ENCODE measurements at regions not wholly inside any gene's neighbourhood (a gene's known extent, or its start where the extent isn't known, plus 50 kb on each side); places are given as distances from the start of the nearest gene placed in this dataset.
A peak's percentile ranks its signal among the peaks of the same experiment; 100 is the strongest.

DNA sequence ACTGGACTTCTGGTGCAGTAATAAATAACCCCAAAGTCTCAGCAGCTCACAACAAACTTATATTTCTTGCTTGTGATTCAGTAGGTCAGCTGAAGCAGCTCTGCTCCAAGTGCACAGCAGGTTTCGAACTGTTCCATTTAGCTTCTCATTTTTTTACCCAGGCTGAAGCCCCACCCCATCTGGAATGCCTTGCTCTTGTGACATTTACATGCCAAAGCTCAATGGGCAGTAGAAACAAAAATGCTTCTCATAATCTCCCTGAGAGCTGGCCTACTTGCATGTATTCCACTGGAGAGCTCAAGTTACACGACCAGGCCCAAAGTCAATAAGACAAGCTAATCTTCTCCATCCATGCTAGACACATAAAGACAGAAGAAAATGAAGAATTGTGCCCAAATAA lies 165.2 kb downstream of the HAO1 start:
- Histone ChIP-seq H3K4me1 (ENCODE audit: control insufficient read depth, insufficient read depth, low read depth, low read length) (no peaks in the 10 kb centered on the region), H2BK15ac (ENCODE audit: low read depth, poor library complexity, severe bottlenecking) (no peak overlapping the region), H3K27me3 (ENCODE audit: control insufficient read depth in 1 of 2, insufficient read depth in 1 of 2, low read length in 2 of 2) (no peaks in the 10 kb centered on the region), H3K9ac (ENCODE audit: low read length) (peak overlapping the region; percentile 45), H3K18ac (ENCODE audit: low read depth in 1 of 2, low read length in 2 of 2) (no peak overlapping the region), H3K4ac (ENCODE audit: low read depth in 1 of 2, low read length in 2 of 2) (no peak overlapping the region), H3K79me1 (replicated peaks; ENCODE audit: low read length, poor library complexity, severe bottlenecking) (no peaks in the 10 kb centered on the region), H3K9me3 (ENCODE audit: control insufficient read depth, low read length) (peaks cover 12% of the 10 kb centered on the region), H3K36me3 (ENCODE audit: control insufficient read depth in 1 of 2, insufficient read depth in 2 of 2, low read depth in 1 of 2, low read length in 2 of 2) (no peaks in the 10 kb centered on the region), H3K27ac (ENCODE audit: low read length, poor library complexity, severe bottlenecking) (no peak overlapping the region), H3K4me3 (ENCODE audit: insufficient read depth in 1 of 2, low read depth in 1 of 2, low read length in 2 of 2) (no peak overlapping the region), H2AK5ac (ENCODE audit: low read length, severe bottlenecking) (no peak overlapping the region), H2BK12ac (ENCODE audit: low read length in 2 of 2) (no peak overlapping the region), H4K8ac (ENCODE audit: low read length) (no peak overlapping the region), H2BK120ac (ENCODE audit: low read depth, low read length) (no peak overlapping the region), H2AFZ (ENCODE audit: low read depth, low read length) (no peak overlapping the region), H3K23ac (ENCODE audit: low read length in 2 of 2) (no peak overlapping the region), H3K14ac (ENCODE audit: low read length in 2 of 2) (no peak overlapping the region), H3K4me2 (ENCODE audit: low read length, poor library complexity, severe bottlenecking) (no peak overlapping the region), H4K91ac (ENCODE audit: low read length) (no peak overlapping the region), H2BK5ac (ENCODE audit: low read depth, low read length, poor library complexity, severe bottlenecking) (no peak overlapping the region)
- no peak for DNase-seq
- WGBS, result 45% methylated on average over 2 of the region's 2 CpGs

DNA sequence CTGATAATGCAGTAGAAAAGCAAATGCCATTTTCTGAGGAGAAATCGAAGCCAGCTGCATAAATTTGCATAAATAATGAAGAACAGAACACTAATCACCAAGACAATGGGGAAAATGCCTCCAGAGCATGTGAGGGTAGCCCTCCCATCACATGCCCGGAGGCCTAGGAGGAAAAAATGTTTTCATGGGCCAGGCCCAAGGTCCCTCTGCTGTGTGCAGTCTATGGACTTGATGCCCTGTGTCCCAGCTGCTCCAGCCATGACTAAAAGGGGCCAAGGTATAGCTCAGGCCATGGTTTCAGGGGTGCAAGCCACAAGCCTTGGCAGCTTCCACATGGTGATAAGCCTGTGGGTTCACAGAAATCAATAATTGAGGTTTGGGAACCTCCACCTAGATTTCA lies 164.1 kb downstream of the HAO1 start:
- Histone ChIP-seq H3K4me2 (ENCODE audit: low read length, poor library complexity, severe bottlenecking) (no peak overlapping the region), H4K8ac (ENCODE audit: low read length) (no peak overlapping the region), H3K27me3 (ENCODE audit: control insufficient read depth in 1 of 2, insufficient read depth in 1 of 2, low read length in 2 of 2) (no peaks in the 10 kb centered on the region), H2BK120ac (ENCODE audit: low read depth, low read length) (no peak overlapping the region), H3K4me1 (ENCODE audit: control insufficient read depth, insufficient read depth, low read depth, low read length) (no peaks in the 10 kb centered on the region), H2AK5ac (ENCODE audit: low read length, severe bottlenecking) (no peak overlapping the region), H3K14ac (ENCODE audit: low read length in 2 of 2) (no peak overlapping the region), H2BK12ac (ENCODE audit: low read length in 2 of 2) (no peak overlapping the region), H2BK15ac (ENCODE audit: low read depth, poor library complexity, severe bottlenecking) (no peak overlapping the region), H3K9ac (ENCODE audit: low read length) (no peak overlapping the region), H3K36me3 (ENCODE audit: control insufficient read depth in 1 of 2, insufficient read depth in 2 of 2, low read depth in 1 of 2, low read length in 2 of 2) (no peaks in the 10 kb centered on the region), H3K79me1 (replicated peaks; ENCODE audit: low read length, poor library complexity, severe bottlenecking) (no peaks in the 10 kb centered on the region), H2BK5ac (ENCODE audit: low read depth, low read length, poor library complexity, severe bottlenecking) (no peak overlapping the region), H4K91ac (ENCODE audit: low read length) (no peak overlapping the region), H3K27ac (ENCODE audit: low read length, poor library complexity, severe bottlenecking) (no peak overlapping the region), H3K9me3 (ENCODE audit: control insufficient read depth, low read length) (peaks cover 12% of the 10 kb centered on the region), H3K23ac (ENCODE audit: low read length in 2 of 2) (no peak overlapping the region), H2AFZ (ENCODE audit: low read depth, low read length) (no peak overlapping the region), H3K4ac (ENCODE audit: low read depth in 1 of 2, low read length in 2 of 2) (no peak overlapping the region), H3K4me3 (ENCODE audit: insufficient read depth in 1 of 2, low read depth in 1 of 2, low read length in 2 of 2) (no peak overlapping the region), H3K18ac (ENCODE audit: low read depth in 1 of 2, low read length in 2 of 2) (no peak overlapping the region)
- DNase-seq, result no peak
- WGBS, result 55% methylated on average over 2 of the region's 2 CpGs

DNA sequence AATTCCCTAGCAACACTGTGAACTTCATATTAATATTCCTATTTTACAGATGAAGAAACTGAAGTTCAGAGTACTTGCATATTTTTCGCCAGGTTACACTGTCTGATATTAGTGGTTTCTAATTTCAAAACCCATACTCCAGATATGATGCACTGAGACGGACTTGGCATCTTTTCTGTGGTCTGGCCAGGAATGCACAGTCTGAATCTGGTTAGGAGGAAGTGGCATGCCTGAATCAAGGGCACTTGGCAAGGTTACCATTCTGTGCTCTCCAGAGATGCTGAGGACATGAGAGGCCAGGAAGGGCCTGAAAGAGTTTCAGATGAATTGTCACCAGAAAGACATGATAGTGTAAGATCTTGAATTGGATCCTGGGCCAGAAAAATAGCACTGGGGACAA lies 150.1 kb downstream of the HAO1 start:
- WGBS, result 80% methylated on average over 2 of the region's 2 CpGs
- H2AFZ ChIP-seq (ENCODE audit: low read depth, low read length), result no peak overlapping the region
- no peak overlapping the region for H2BK15ac ChIP-seq (ENCODE audit: low read depth, poor library complexity, severe bottlenecking)
- no peak overlapping the region for H2AK5ac ChIP-seq (ENCODE audit: low read length, severe bottlenecking)
- no peaks in the 10 kb centered on the region for H3K27me3 ChIP-seq (ENCODE audit: control insufficient read depth in 1 of 2, insufficient read depth in 1 of 2, low read length in 2 of 2)
- H3K18ac ChIP-seq (ENCODE audit: low read depth in 1 of 2, low read length in 2 of 2), result no peak overlapping the region
- H3K14ac ChIP-seq (ENCODE audit: low read length in 2 of 2), result no peak overlapping the region
- DNase-seq, result no peak
- H3K4me2 ChIP-seq (ENCODE audit: low read length, poor library complexity, severe bottlenecking), result no peak overlapping the region
- no peak overlapping the region for H2BK5ac ChIP-seq (ENCODE audit: low read depth, low read length, poor library complexity, severe bottlenecking)
- no peak overlapping the region for H2BK12ac ChIP-seq (ENCODE audit: low read length in 2 of 2)
- H3K9ac ChIP-seq (ENCODE audit: low read length), result no peak overlapping the region
- H3K23ac ChIP-seq (ENCODE audit: low read length in 2 of 2), result no peak overlapping the region
- H4K8ac ChIP-seq (ENCODE audit: low read length), result no peak overlapping the region
- no peak overlapping the region for H3K4ac ChIP-seq (ENCODE audit: low read depth in 1 of 2, low read length in 2 of 2)
- H2BK120ac ChIP-seq (ENCODE audit: low read depth, low read length), result no peak overlapping the region
- no peak overlapping the region for H3K4me3 ChIP-seq (ENCODE audit: insufficient read depth in 1 of 2, low read depth in 1 of 2, low read length in 2 of 2)
- no peak overlapping the region for H3K27ac ChIP-seq (ENCODE audit: low read length, poor library complexity, severe bottlenecking)
- H4K91ac ChIP-seq (ENCODE audit: low read length), result no peak overlapping the region
- no peaks in the 10 kb centered on the region for H3K36me3 ChIP-seq (ENCODE audit: control insufficient read depth in 1 of 2, insufficient read depth in 2 of 2, low read depth in 1 of 2, low read length in 2 of 2)
- H3K9me3 ChIP-seq (ENCODE audit: control insufficient read depth, low read length), result no peaks in the 10 kb centered on the region
- H3K79me1 ChIP-seq (replicated peaks; ENCODE audit: low read length, poor library complexity, severe bottlenecking), result no peaks in the 10 kb centered on the region
- H3K4me1 ChIP-seq (ENCODE audit: control insufficient read depth, insufficient read depth, low read depth, low read length), result no peaks in the 10 kb centered on the region

DNA sequence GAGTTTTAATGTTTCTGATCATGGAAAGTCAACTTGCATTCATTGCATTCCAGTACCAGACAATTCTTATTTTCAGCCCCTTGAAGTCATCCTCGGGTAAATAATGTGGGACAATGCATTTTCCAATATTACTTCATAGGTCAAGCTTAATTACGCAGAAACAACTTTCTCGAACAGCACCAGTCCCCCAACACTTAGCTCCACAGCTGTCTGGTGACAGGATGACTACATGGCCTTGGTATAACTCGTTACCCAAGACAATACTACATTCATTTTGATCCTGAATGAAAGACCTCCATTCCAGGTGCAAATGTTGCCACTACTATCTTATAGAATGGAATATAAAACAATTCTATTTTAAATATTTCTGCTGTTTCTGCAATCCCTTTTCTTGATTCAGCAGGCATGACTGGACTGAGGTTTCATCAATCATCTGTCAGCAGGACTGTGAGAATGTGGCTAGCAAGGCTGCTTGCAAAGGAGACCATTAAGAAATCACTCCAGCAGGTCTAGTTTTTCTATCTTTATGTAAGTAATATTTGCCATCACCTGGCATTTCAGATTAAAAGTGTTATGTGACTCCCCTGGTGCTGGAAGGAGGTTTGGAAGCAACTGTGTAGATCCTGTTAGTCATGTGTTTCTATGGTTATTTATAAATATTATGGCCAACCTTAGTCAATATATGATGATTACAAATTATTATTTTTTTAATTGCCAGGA lies 147.9 kb downstream of the HAO1 start:
- Histone ChIP-seq H2AK5ac (ENCODE audit: low read length, severe bottlenecking) (no peak overlapping the region), H3K9ac (ENCODE audit: low read length) (peak overlapping the region; percentile 64), H3K23ac (ENCODE audit: low read length in 2 of 2) (no peak overlapping the region), H2BK5ac (ENCODE audit: low read depth, low read length, poor library complexity, severe bottlenecking) (no peak overlapping the region), H2BK12ac (ENCODE audit: low read length in 2 of 2) (no peak overlapping the region), H3K4me3 (ENCODE audit: insufficient read depth in 1 of 2, low read depth in 1 of 2, low read length in 2 of 2) (no peak overlapping the region), H3K14ac (ENCODE audit: low read length in 2 of 2) (no peak overlapping the region), H2BK15ac (ENCODE audit: low read depth, poor library complexity, severe bottlenecking) (no peak overlapping the region), H4K8ac (ENCODE audit: low read length) (no peak overlapping the region), H3K27ac (ENCODE audit: low read length, poor library complexity, severe bottlenecking) (no peak overlapping the region), H3K9me3 (ENCODE audit: control insufficient read depth, low read length) (no peaks in the 10 kb centered on the region), H3K79me1 (replicated peaks; ENCODE audit: low read length, poor library complexity, severe bottlenecking) (no peaks in the 10 kb centered on the region), H3K4ac (ENCODE audit: low read depth in 1 of 2, low read length in 2 of 2) (no peak overlapping the region), H3K36me3 (ENCODE audit: control insufficient read depth in 1 of 2, insufficient read depth in 2 of 2, low read depth in 1 of 2, low read length in 2 of 2) (no peaks in the 10 kb centered on the region), H2AFZ (ENCODE audit: low read depth, low read length) (no peak overlapping the region), H3K18ac (ENCODE audit: low read depth in 1 of 2, low read length in 2 of 2) (no peak overlapping the region), H3K4me2 (ENCODE audit: low read length, poor library complexity, severe bottlenecking) (no peak overlapping the region), H3K27me3 (ENCODE audit: control insufficient read depth in 1 of 2, insufficient read depth in 1 of 2, low read length in 2 of 2) (no peaks in the 10 kb centered on the region), H4K91ac (ENCODE audit: low read length) (no peak overlapping the region), H2BK120ac (ENCODE audit: low read depth, low read length) (no peak overlapping the region), H3K4me1 (ENCODE audit: control insufficient read depth, insufficient read depth, low read depth, low read length) (no peaks in the 10 kb centered on the region)
- DNase-seq, result no peak
- 86% methylated on average over 4 of the region's 4 CpGs for WGBS
